Trophoblast cell (in vitro differentiated cells and primary cell): ENCODE measurements at regions not wholly inside any gene's neighbourhood (a gene's known extent, or its start where the extent isn't known, plus 50 kb on each side); places are given as distances from the start of the nearest gene placed in this dataset.

Experiments used
- DNase-seq, 2 donors: peaks; one replicate each; pipeline ENCODE4 v3.0.0-alpha.2; 2016
- H2AFZ ChIP-seq: 2 replicates; pipeline ENCODE4 v1.6.1; 2013; ENCODE audit warnings: low read length, moderate library complexity, mild to moderate bottlenecking; ENCODE audit not compliant: insufficient read depth, poor library complexity
- H2AK5ac ChIP-seq: 2 replicates; pipeline ENCODE4 v1.6.1; 2013; ENCODE audit warnings: mild to moderate bottlenecking, low read length
- H2BK120ac ChIP-seq: 2 replicates; pipeline ENCODE4 v1.6.1; 2013; ENCODE audit warnings: low read length, mild to moderate bottlenecking, moderate library complexity; ENCODE audit not compliant: insufficient read depth, poor library complexity
- H2BK12ac ChIP-seq: 2 replicates; pipeline ENCODE4 v1.6.1; 2013; ENCODE audit warnings: mild to moderate bottlenecking, low read length, moderate library complexity
- H2BK5ac ChIP-seq: 2 replicates; pipeline ENCODE4 v1.6.1; 2013; ENCODE audit warnings: low read length, low read depth, moderate library complexity, mild to moderate bottlenecking; ENCODE audit not compliant: poor library complexity
- H3K14ac ChIP-seq: 2 replicates; pipeline ENCODE4 v1.6.1; 2013; ENCODE audit warnings: mild to moderate bottlenecking, low read length
- H3K18ac ChIP-seq: 2 replicates; pipeline ENCODE4 v1.6.1; 2013; ENCODE audit warnings: mild to moderate bottlenecking, low read length
- H3K23ac ChIP-seq: 2 replicates; pipeline ENCODE4 v1.6.1; 2013; ENCODE audit warnings: low read length
- H3K27ac ChIP-seq: 2 replicates; pipeline ENCODE4 v1.5.1; 2013; ENCODE audit warnings: low read depth, mild to moderate bottlenecking, inconsistent platforms, low read length, moderate library complexity
- H3K27me3 ChIP-seq: 2 replicates; pipeline ENCODE4 v1.6.1; 2013; ENCODE audit warnings: inconsistent platforms, mild to moderate bottlenecking, low read length, moderate library complexity; ENCODE audit not compliant: insufficient read depth
- H3K36me3 ChIP-seq, 2 experiments: 1 replicate in 1 of 2; 2 replicates in 1 of 2; pipeline ENCODE4 v1.6.1; 2013; ENCODE audit warnings: low read length in 2 of 2, mild to moderate bottlenecking in 2 of 2, moderate library complexity in 1 of 2; ENCODE audit not compliant: insufficient read depth in 2 of 2, control insufficient read depth in 1 of 2
- H3K4ac ChIP-seq: 2 replicates; pipeline ENCODE4 v1.6.1; 2013; ENCODE audit warnings: low read depth, mild to moderate bottlenecking, low read length, moderate library complexity
- H3K4me1 ChIP-seq, 2 experiments: 1 replicate in 1 of 2; 2 replicates in 1 of 2; pipeline ENCODE4 v1.6.1; 2013; ENCODE audit warnings: low read length in 2 of 2, mild to moderate bottlenecking in 2 of 2, moderate library complexity in 1 of 2; ENCODE audit not compliant: insufficient read depth in 2 of 2, control insufficient read depth in 1 of 2
- H3K4me2 ChIP-seq: 2 replicates; pipeline ENCODE4 v1.6.1; 2013; ENCODE audit warnings: inconsistent platforms, mild to moderate bottlenecking, low read length, moderate library complexity
- H3K4me3 ChIP-seq: 2 replicates; pipeline ENCODE4 v1.5.1; 2013; ENCODE audit warnings: mild to moderate bottlenecking, low read depth, low read length, inconsistent platforms
- H3K79me1 ChIP-seq: one replicate; pipeline ENCODE4 v1.6.1; 2013; ENCODE audit warnings: low read length
- H3K79me2 ChIP-seq: 2 replicates; pipeline ENCODE4 v1.6.1; 2013; ENCODE audit warnings: low read length, mild to moderate bottlenecking; ENCODE audit not compliant: control insufficient read depth, insufficient read depth, poor library complexity
- H3K9ac ChIP-seq: 2 replicates; pipeline ENCODE4 v1.6.1; 2013; ENCODE audit warnings: mild to moderate bottlenecking, low read length
- H3K9me3 ChIP-seq: 2 replicates; pipeline ENCODE4 v1.6.1; 2013; ENCODE audit warnings: low read depth, mild to moderate bottlenecking, control low read depth, inconsistent platforms, low read length; ENCODE audit not compliant: insufficient read depth
- H4K12ac ChIP-seq: 2 replicates; pipeline ENCODE4 v1.6.1; 2013; ENCODE audit warnings: low read depth, mild to moderate bottlenecking, low read length, moderate library complexity
- H4K8ac ChIP-seq: 2 replicates; pipeline ENCODE4 v1.6.1; 2013; ENCODE audit warnings: low read depth, mild to moderate bottlenecking, low read length, moderate library complexity
- H4K91ac ChIP-seq: one replicate; pipeline ENCODE4 v1.6.1; 2013; ENCODE audit warnings: low read depth, mild to moderate bottlenecking, low read length, moderate library complexity
- WGBS: extraction: QIAGEN DNeasy Blood & Tissue Kit; methylation state at CpG from one replicate; pipeline ENCODE4 v1.1.7; 2013; ENCODE audit warnings: missing lambda C conversion rate; ENCODE audit not compliant: insufficient read length, insufficient coverage; ENCODE audit errors: extremely low coverage; 5-methylcytosine and 5-hydroxymethylcytosine counted together

- H3K36me3 ChIP-seq = no peaks in the 10 kb centered on the region
Measured at GRCh38 chr15:69881766-69882165, 216.0 kb downstream of the TLE3 start.

GRCh38 chr15:69883306-69883705 lies 214.4 kb downstream of the TLE3 start:
- no peak overlapping the region for H3K23ac ChIP-seq
- no peaks in the 10 kb centered on the region for H3K27me3 ChIP-seq
- no peak overlapping the region for H2AK5ac ChIP-seq
- H2BK12ac ChIP-seq = no peak overlapping the region
- peaks cover 2% of the 10 kb centered on the region for H3K9me3 ChIP-seq
- H4K12ac ChIP-seq = no peak overlapping the region
- no peaks in the 10 kb centered on the region for H3K4me1 ChIP-seq
- no peak overlapping the region for H3K27ac ChIP-seq
- H2BK120ac ChIP-seq = no peak overlapping the region
- DNase-seq = no peak
- no peak overlapping the region for H3K4me3 ChIP-seq
- no peak overlapping the region for H2BK5ac ChIP-seq
- no CpG with 5 or more reads among the region's 2 CpGs for WGBS
- H3K14ac ChIP-seq = no peak overlapping the region
- H2AFZ ChIP-seq = no peak overlapping the region
- no peaks in the 10 kb centered on the region for H3K79me1 ChIP-seq
- H3K18ac ChIP-seq = no peak overlapping the region
- no peaks in the 10 kb centered on the region for H3K36me3 ChIP-seq
- no peak overlapping the region for H4K91ac ChIP-seq
- H3K9ac ChIP-seq = no peak overlapping the region
- no peak overlapping the region for H3K4me2 ChIP-seq
- H4K8ac ChIP-seq = no peak overlapping the region
- H3K79me2 ChIP-seq = no peaks in the 10 kb centered on the region
- no peak overlapping the region for H3K4ac ChIP-seq

More at GRCh38 chr15:69881766-69882165, 216.0 kb downstream of the TLE3 start:
- H3K79me1 ChIP-seq = no peaks in the 10 kb centered on the region
- H3K79me2 ChIP-seq = no peaks in the 10 kb centered on the region
- no peak overlapping the region for H2AK5ac ChIP-seq
- no peak for DNase-seq
- no peak overlapping the region for H2BK5ac ChIP-seq
- H3K23ac ChIP-seq = no peak overlapping the region
- no peak overlapping the region for H2BK120ac ChIP-seq
- H2BK12ac ChIP-seq = no peak overlapping the region
- H4K91ac ChIP-seq = no peak overlapping the region
- peaks cover 2% of the 10 kb centered on the region for H3K9me3 ChIP-seq
- no peak overlapping the region for H3K14ac ChIP-seq
- H3K4me2 ChIP-seq = no peak overlapping the region
- H2AFZ ChIP-seq = no peak overlapping the region
- no peaks in the 10 kb centered on the region for H3K4me1 ChIP-seq
- WGBS = no CpG with 5 or more reads among the region's 10 CpGs
- no peak overlapping the region for H3K4me3 ChIP-seq
- H3K4ac ChIP-seq = no peak overlapping the region
- no peaks in the 10 kb centered on the region for H3K27me3 ChIP-seq
- no peak overlapping the region for H4K12ac ChIP-seq
- H3K27ac ChIP-seq = no peak overlapping the region
- H3K18ac ChIP-seq = no peak overlapping the region
- H4K8ac ChIP-seq = no peak overlapping the region
- no peak overlapping the region for H3K9ac ChIP-seq

GRCh38 chr15:69885173-69885955 lies 212.4 kb downstream of the TLE3 start:
- no peak overlapping the region for H4K12ac ChIP-seq
- H4K8ac ChIP-seq = no peak overlapping the region
- peaks cover 1% of the 10 kb centered on the region for H3K27me3 ChIP-seq
- H3K4me1 ChIP-seq = no peaks in the 10 kb centered on the region
- H3K36me3 ChIP-seq = no peaks in the 10 kb centered on the region
- DNase-seq = no peak
- no peak overlapping the region for H3K27ac ChIP-seq
- H3K9me3 ChIP-seq = peaks cover 3% of the 10 kb centered on the region
- H3K79me1 ChIP-seq = no peaks in the 10 kb centered on the region
- H3K18ac ChIP-seq = no peak overlapping the region
- no CpG with 5 or more reads among the region's 19 CpGs for whole genome bisulfite sequencing
- H3K79me2 ChIP-seq = no peaks in the 10 kb centered on the region
- H2AK5ac ChIP-seq = no peak overlapping the region
- no peak overlapping the region for H3K4ac ChIP-seq
- H2BK5ac ChIP-seq = no peak overlapping the region
- no peak overlapping the region for H3K4me3 ChIP-seq
- no peak overlapping the region for H4K91ac ChIP-seq
- H2BK120ac ChIP-seq = no peak overlapping the region
- H3K14ac ChIP-seq = no peak overlapping the region
- H2AFZ ChIP-seq = no peak overlapping the region
- H3K9ac ChIP-seq = no peak overlapping the region
- H3K4me2 ChIP-seq = no peak overlapping the region
- no peak overlapping the region for H2BK12ac ChIP-seq
- H3K23ac ChIP-seq = no peak overlapping the region

- H3K4me1 ChIP-seq = no peaks in the 10 kb centered on the region
- H2AK5ac ChIP-seq = no peak overlapping the region
- H4K91ac ChIP-seq = no peak overlapping the region
- no peak for DNase-seq
- H3K27ac ChIP-seq = no peak overlapping the region
- no peaks in the 10 kb centered on the region for H3K36me3 ChIP-seq
- H2BK120ac ChIP-seq = no peak overlapping the region
- H3K27me3 ChIP-seq = peaks cover 1% of the 10 kb centered on the region
- H3K4ac ChIP-seq = no peak overlapping the region
- H3K23ac ChIP-seq = no peak overlapping the region
- H4K12ac ChIP-seq = no peak overlapping the region
- no peaks in the 10 kb centered on the region for H3K79me2 ChIP-seq
- peaks cover 4% of the 10 kb centered on the region for H3K9me3 ChIP-seq
- no peak overlapping the region for H2BK5ac ChIP-seq
- no peak overlapping the region for H4K8ac ChIP-seq
- no peak overlapping the region for H3K14ac ChIP-seq
- no CpG with 5 or more reads among the region's 4 CpGs for WGBS
- no peak overlapping the region for H2AFZ ChIP-seq
- H3K4me3 ChIP-seq = no peak overlapping the region
- no peak overlapping the region for H3K4me2 ChIP-seq
- no peak overlapping the region for H2BK12ac ChIP-seq
- no peaks in the 10 kb centered on the region for H3K79me1 ChIP-seq
- H3K9ac ChIP-seq = no peak overlapping the region
- no peak overlapping the region for H3K18ac ChIP-seq
Measured at GRCh38 chr15:69887009-69887408, 210.7 kb downstream of the TLE3 start.
